HG03432 (cell line): ENCODE measurements at regions not wholly inside any gene's neighbourhood (a gene's known extent, or its start where the extent isn't known, plus 50 kb on each side); places are given as distances from the start of the nearest gene placed in this dataset.

ENCODE experiments used
- ATAC-seq: cut with Tn5 transposase; IDR thresholded peaks from one replicate; pipeline ENCODE4 v1.9.1; 2021; ENCODE audit warnings: mild to moderate bottlenecking, moderate library complexity; ENCODE audit not compliant: unreplicated experiment

DNA sequence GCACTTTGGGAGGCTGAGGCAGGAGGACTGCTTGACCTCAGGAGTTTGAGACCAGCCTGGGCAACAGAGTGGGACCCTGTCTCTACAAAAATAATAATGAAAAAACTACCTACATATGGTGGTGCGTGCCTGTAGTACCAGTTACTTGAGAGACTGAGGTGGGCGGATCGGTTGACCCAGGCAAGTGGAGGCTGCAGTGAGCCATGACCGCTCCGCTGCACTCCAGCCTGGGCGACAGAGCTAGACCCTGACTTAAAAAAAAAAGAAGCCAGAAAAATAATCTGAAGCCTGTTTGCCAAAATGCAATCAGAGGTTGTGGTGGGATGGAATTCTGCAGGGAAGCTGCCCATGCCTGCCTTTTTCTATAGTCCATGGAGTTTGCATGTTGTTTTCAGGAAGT lies 50.4 kb upstream of the GGTA1 start:
- no peak for ATAC-seq

DNA sequence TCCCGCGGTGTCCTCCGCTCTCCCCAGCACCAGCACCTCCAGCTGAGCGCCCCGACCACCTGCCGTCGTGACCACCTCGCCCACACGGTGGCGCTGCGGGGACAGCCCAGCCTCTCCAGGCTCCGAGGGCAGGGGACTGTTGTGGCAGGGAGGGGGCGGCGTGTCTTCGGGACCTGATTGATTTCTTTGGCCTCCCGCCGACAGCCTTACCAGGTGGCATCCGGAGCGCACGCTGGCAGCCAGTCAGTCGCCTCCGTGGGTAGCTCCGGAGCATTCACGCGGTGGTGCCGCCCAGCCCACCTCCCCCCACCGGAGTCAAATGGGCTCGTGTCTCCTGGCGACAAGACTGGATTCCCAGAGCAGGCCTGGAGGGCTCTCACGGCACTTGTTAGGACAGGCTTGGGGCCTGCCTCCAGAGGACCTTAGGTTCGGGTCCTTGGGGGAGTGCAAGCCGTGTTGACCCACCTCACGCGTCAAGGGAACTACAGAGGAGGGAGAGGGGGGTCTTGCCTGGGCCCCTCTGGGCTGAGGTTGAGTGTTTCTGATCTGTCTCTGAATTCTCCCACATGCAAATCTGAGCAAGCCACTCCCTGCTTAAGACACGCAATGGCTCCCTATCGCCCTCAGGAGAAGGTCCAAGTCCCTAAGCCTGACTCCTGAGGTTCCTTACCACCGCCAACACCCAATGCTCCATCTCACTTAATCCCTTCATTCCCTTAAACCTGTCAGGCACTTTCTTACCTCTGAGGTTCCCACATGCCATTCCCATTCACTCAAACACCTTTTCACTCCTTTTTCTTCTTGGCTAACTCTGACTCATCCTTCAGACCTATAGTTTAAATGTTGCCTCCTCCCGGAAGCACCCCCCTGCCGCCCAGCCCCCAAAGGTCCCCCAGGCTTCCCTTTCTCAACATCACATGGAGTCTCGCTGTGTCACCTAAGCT lies 51.2 kb upstream of the GGTA1 start:
- peak; percentile 60 for ATAC-seq

DNA sequence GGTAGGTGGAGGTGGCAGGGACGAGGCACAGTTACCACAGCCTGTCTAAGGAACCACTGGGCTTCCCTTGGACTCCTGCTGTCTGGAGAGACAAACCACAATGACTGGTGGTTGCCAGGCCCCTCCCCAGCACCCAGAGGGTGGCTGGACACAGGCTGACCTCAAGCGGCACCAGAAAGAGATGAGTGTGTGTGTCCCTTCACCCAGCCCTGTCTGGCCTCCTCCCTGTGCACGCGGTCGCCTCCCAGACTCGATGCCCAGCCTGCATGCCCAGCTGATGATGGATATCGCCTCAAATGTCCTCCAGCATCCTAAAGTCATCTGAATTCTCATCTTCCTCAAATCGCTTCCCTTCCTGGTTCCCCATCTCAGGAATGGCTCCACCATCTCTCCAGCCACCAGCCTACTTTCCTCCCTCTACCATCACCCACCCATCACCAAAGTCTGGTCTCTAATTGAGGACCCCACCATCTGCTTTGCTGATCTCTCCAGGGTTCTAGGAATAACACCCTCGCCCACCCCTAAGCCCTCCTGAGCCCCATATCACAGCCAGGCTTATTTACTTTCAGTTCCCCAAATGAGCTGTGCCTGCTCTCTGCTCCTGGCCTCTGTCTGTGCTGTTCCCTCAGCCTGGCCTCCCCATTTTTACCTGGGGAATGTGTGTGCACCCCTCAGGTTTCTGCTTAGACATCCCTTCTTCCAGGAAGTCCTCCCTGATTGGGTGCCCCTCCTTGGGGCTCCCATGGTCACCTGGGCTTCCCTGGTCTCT lies 52.5 kb upstream of the GGTA1 start:
- no peak for ATAC-seq

DNA sequence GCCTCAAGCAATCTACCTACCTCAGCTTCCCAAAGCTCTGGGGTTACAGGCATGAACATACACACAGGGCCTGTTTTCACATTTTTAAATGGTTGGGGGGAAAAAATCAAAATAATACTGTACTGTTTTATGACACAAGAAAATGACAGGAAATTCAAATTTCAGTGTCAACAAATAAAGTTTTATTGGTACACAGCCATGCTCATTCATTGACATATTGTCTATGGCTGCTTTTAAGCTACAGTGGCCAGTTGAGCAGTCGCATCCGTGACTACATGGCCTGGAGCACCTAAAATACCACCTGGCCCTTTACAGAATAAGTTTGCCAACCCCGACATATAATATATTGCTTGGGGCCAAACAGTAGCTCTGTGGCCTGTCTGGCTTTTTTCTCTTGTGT lies 56.4 kb upstream of the GGTA1 start:
- no peak for ATAC-seq

DNA sequence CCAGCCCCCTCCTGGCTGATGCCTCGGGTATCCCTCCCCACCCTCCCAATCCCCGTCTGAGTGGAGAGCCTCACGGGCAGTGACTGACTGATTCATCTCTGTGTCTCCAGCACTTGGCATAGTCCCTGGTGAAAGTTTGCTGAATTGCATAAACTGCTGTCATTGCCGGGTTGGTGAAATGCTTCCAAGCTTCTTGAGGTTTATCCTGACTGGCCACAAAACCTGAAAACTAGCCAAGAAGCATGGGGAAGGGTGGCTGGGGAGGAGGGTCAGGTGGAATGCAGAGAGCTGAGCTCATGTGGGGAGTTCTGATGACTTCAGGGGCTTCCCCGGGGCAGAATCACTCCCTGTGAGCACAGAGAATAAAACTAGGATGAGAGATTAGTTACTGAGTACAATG lies 56.9 kb upstream of the GGTA1 start:
- no peak for ATAC-seq

DNA sequence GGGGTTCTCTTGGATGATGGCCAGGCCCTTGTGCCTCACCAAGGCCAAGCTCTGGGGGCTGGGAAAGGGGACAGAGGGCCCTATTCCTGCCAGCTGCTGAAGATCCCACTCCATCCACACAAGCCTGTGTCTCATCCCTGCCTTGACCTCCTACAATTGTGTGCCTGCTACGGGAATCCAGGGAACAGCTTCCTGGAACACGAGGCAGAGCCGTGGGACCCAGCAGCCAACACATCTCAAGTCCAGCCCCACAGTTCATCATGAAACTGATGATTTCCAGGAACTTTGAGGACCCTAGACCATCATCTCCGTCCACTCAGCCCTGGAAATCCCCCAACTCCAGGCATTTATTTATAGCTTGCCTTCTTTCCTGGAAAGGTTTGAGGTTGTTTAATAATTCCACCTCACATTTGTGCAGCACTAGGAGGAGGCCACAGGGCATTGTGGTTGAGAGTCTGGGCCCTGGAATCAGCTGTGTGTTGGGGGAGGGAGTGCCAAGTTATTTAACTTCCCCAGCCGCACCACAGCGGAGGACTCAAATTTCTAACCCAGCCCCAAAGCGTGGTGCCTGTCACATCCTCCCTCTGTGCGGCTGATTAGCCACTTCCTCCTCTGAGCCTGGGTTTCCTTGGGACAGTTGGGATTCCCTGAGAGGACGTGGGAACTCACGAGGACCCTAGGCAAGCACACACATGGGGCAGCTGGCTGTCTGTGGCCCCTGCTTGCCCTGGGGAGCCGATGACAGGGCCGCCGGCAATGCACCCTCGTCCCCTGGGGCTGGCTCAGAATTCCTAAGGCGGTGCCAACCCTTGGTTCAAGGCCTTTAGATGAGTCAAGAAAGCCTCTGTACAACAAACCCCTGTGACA lies 58.2 kb upstream of the GGTA1 start:
- peak; percentile 59 for ATAC-seq

DNA sequence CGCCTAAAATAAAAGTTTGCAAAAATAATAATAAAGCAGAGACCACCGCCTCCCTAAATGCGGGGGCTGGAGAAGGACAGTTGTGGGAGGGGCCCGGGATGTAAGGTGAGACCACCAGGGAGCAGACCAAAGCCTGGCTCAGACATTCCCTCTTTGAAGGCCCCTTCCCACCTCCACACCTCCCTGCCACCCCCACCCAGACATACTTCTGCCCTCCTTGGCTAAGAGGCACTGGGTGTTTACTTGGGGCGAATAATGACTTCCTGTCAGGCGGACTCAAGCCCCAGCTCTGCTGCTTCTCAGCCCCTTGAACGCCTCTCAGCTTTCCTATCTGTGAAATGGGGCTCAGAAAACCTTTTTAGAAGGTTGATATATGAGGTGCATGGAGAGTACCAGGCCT lies 58.8 kb upstream of the GGTA1 start:
- ATAC-seq, result no peak

DNA sequence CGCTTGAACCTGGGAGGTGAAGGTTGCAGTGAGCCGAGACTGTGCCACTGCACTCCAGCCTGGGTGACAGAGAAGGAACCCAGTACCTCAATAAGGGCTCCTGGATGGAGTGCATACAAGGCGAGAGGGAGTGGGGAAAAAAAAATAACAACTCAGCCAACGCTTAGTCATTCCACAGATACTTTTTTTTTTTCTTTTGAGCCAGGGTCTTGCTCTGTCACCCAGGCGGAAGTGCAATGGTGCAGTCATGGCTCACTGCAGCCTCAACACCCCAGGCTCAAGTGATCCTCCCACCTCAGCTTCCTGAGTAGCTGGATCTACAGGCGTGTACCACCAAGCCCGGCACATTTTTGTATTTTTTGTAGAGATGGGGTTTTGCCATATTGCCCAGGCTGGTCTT lies 59.5 kb upstream of the GGTA1 start:
- ATAC-seq, result peak; percentile 63

DNA sequence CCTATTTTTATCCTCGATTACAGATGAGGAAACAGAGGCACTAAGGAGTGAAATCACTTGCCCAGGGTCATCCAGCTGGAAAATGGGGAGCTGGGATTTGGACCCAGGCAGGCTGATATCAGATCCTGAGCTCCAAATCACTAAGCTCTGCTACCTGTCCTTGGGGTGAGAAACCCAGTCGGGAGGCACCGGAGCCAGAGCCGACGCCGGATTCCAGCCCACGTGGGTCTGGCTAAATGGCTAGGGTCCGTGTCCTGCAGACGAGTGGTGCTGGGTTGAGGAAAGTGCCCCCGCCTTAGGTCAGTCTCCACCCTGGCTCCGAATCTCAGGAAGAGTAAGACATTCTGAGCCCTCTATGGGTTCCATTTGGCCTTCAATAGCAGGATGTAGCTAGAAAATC lies 61.3 kb upstream of the GGTA1 start:
- no peak for ATAC-seq

DNA sequence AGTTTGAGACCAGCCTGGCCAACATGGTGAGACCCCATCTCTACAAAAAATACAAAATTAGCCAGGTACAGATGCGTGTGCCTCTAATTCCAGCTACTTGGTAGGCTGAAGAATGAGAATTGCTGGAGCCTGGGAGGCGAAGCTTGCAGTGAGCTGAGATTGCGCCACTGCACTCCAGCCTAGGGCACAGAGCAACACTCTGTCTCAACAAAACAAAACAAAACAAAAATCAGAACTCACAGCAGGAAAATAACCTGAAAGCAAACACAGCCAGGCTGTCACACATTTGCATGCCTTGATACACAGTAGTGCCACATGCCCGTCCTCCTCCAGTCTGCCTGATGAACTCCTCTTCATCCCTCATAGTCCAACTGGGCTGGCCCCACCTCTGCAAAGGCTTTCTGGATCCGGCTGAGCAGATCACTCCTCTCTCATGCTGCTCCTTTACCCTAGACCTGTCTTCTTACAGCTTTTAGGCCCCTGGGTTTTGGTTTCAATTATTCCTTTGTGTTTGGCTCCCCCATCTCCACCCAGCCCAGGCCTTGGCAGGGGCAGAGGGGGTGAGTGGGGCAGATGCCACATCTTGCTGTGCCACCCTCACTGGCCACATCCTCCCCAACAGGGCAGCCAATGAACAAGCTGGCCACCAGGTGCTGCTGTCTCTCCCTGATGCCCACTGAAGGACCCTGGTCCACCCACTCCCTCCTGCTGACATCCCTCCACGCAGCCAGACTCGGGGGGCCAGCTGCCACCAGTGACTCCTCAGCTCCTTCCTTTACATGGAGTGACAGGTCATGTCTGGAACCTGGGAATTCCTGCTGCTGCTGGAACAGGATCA lies 62.0 kb upstream of the GGTA1 start:
- no peak for ATAC-seq

DNA sequence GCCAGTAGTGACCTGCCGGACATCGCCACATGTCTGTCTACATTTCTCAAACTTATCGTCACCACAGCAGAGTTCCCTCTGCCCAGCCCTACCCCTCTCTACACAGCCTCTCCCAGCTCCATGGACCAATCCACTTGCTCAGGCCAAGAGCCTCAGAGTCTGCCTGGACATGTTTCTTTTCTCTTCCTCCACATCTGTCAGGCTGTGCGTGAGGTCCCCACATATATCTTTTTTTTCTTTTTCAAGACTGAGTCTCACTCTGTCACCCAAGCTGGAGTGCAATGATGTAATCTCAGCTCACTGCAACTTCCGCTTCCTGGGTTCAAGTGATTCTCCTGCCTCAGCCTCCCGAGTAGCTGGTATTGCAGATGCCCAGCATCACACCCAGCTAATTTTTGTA lies 62.7 kb upstream of the GGTA1 start:
- no peak for ATAC-seq

DNA sequence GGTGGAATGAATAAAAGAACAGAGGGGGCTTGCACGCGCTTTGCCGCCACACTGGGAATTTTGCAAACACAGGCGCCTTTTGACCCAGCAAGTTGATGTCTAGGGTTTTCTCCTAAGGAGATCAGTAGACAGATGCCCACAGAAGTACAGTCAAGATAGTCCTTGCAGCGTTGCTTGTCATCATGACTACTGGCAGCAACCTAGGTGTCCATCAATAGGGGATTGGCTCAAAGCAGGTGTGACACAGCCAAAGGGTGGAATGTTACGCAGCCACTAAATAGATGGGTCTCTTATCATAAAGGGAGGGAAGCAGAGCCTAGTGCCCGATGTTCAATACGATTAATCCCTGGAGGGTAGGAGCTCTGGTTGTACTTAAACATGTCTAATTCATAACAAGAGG lies 63.8 kb upstream of the GGTA1 start:
- ATAC-seq, result no peak

DNA sequence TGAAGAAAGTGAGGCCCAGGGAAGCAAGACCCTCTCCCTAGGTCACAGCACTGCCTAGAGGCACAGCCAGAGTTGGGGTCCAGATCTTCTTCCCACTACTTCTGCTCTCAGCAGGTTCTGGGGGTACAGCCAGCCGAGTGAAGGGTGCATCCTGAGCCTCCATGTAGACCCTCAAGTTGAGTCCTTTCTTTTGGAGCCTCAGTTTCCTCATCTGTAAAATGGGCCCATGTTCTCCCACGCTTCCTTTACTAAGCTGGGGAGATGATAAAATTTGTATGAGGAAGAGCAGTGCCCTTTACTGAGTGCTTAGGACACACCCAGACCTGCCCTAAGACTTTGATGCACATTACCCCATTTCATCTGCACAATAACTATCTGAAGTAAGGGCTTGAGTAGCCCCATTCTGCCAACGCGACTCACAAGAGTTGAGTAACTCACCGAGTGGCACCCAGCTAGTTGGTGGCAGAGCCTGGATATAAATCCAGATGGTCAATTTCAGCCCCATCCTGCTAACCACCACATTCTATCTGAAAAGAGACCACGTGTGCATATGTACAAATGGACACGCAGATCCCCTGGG lies 64.3 kb upstream of the GGTA1 start:
- ATAC-seq, result no peak

DNA sequence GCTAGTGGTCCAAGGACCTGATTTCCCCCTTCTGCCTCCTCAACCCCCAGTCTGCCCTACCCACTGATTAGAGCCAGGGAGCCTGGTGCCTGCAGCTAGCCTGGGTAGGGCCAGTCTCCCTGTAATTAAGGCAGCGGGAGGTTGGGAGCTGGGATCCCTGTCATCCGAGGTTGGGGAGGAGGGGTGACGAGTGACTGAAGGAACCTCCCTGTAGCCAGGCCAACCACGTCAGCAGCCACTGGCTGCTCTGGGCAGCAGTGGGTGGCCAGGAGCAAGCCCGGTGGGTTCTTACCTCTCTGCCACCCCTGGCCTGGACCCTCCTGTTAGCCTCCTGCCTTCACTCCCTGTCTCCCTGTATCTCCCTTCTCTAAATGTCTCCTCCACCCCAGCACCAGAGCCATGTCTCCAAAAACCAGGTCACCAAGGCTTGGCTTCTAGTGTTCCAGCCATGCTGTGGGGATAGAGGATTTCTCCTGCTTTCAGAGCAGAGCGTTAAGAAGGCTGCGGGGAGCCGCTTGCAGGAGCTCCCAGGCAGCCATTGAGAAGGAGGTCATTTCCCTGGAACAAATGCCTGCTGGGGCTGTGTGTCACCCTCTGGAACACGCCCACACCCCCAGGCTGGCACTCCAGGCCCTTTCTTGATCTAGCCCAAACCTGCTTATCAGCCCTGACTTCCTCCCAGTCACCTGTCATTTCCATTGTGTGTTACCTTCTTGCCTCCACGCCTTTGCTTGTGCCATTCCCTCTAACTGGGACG lies 65.0 kb upstream of the GGTA1 start:
- no peak for ATAC-seq

DNA sequence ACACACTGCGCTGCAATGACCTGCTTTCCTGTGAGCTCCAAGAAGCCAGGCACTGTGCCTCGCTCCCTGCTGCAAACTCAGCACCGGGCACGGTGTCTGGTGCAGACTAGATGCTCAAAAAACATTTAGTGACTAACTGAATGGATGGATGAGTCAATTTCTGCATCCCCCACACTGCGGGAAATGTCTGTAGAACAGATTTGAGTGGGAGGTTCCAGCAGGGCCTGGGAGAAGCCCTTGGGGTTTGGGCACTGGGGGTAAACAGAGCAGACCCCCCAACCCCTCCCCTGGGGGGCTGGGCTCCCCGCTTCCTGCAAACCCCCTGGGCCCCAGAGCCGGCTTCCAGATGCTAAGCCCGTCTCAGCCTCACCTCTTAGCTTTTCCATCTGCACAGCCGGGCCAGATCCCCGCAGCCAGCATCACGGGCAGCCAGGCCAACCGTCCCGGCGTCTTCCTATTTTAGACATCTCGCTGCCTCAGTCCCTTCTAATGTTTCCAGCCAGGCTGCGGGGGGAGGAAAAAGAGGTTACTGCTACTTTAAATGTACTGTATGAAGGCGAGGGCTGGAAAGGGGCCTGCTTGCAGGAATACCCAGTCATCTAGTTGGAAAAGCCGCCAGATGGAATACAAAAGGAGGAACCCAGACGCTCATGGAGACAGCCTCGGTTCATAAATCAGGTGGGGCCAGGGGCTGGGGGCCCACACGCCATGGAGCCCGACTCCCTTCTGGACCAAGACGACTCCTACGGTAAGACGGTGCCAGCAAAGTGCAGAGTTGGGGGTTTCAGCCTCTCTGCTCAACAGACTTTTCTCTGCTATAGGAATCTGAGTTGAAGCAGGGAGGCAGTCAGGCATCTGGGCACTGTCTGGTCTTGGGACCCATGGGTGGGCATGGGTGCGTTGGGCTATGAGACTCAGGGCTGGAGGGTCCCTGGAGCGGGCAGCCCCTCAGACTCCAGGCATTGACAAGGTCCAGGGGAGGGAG lies 67.1 kb upstream of the GGTA1 start:
- no peak for ATAC-seq

DNA sequence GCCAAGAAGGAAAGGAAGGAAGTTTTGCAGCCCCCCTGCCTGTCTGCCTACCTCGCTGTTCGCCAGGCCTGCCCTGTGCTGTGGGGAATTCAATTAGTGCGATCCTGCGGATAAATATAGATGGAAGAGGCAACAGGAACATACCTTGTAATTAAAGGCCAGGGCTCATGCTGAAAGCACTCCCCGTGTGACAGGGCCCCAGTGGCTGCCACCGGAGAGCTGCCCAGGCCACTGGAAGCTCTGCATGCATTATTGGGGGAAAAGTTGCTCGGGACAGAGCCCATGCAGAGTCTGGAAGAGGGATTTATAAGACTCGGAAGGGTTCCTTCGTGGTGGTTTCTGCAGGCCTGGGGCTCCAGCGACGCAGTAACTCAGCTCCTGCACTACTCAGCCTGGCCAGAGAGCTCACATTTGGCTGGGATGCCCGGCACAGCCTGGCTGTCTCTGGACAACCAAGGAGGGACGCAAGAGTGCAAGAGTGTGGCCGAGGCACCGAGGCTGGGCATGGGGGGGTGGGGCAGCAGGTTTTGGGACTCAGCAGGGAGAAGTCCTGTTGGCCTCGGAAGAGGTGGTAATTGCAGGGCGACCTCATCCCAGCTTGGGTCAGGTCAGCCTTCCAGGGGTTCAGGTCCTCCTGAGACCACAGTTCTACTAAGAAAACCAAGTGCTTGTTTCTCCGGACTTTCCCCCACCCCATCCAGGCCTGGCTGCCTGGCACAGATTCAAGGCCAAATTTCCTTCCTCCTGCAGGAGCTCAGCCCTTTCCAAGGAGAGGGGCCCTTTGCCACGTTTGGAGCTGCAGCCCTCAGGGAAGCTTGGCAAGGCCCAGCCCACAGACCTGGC lies 68.1 kb upstream of the GGTA1 start:
- ATAC-seq, result no peak
